Trophoblast cell (in vitro differentiated cells and primary cell): ENCODE measurements at regions not wholly inside any gene's neighbourhood (a gene's known extent, or its start where the extent isn't known, plus 50 kb on each side); places are given as distances from the start of the nearest gene placed in this dataset.
A peak's percentile ranks its signal among the peaks of the same experiment; 100 is the strongest.

Source experiments
- DNase-seq, 2 donors: peaks; one replicate each; pipeline ENCODE4 v3.0.0-alpha.2; 2016
- H2AFZ ChIP-seq: 2 replicates; pipeline ENCODE4 v1.6.1; 2013; ENCODE audit warnings: low read length, moderate library complexity, mild to moderate bottlenecking; ENCODE audit not compliant: insufficient read depth, poor library complexity
- H2AK5ac ChIP-seq: 2 replicates; pipeline ENCODE4 v1.6.1; 2013; ENCODE audit warnings: mild to moderate bottlenecking, low read length
- H2BK120ac ChIP-seq: 2 replicates; pipeline ENCODE4 v1.6.1; 2013; ENCODE audit warnings: low read length, mild to moderate bottlenecking, moderate library complexity; ENCODE audit not compliant: insufficient read depth, poor library complexity
- H2BK12ac ChIP-seq: 2 replicates; pipeline ENCODE4 v1.6.1; 2013; ENCODE audit warnings: mild to moderate bottlenecking, low read length, moderate library complexity
- H2BK5ac ChIP-seq: 2 replicates; pipeline ENCODE4 v1.6.1; 2013; ENCODE audit warnings: low read length, low read depth, moderate library complexity, mild to moderate bottlenecking; ENCODE audit not compliant: poor library complexity
- H3K14ac ChIP-seq: 2 replicates; pipeline ENCODE4 v1.6.1; 2013; ENCODE audit warnings: mild to moderate bottlenecking, low read length
- H3K18ac ChIP-seq: 2 replicates; pipeline ENCODE4 v1.6.1; 2013; ENCODE audit warnings: mild to moderate bottlenecking, low read length
- H3K23ac ChIP-seq: 2 replicates; pipeline ENCODE4 v1.6.1; 2013; ENCODE audit warnings: low read length
- H3K27ac ChIP-seq: 2 replicates; pipeline ENCODE4 v1.5.1; 2013; ENCODE audit warnings: low read depth, mild to moderate bottlenecking, inconsistent platforms, low read length, moderate library complexity
- H3K27me3 ChIP-seq: 2 replicates; pipeline ENCODE4 v1.6.1; 2013; ENCODE audit warnings: inconsistent platforms, mild to moderate bottlenecking, low read length, moderate library complexity; ENCODE audit not compliant: insufficient read depth
- H3K36me3 ChIP-seq, 2 experiments: 1 replicate in 1 of 2; 2 replicates in 1 of 2; pipeline ENCODE4 v1.6.1; 2013; ENCODE audit warnings: low read length in 2 of 2, mild to moderate bottlenecking in 2 of 2, moderate library complexity in 1 of 2; ENCODE audit not compliant: insufficient read depth in 2 of 2, control insufficient read depth in 1 of 2
- H3K4ac ChIP-seq: 2 replicates; pipeline ENCODE4 v1.6.1; 2013; ENCODE audit warnings: low read depth, mild to moderate bottlenecking, low read length, moderate library complexity
- H3K4me1 ChIP-seq, 2 experiments: 1 replicate in 1 of 2; 2 replicates in 1 of 2; pipeline ENCODE4 v1.6.1; 2013; ENCODE audit warnings: low read length in 2 of 2, mild to moderate bottlenecking in 2 of 2, moderate library complexity in 1 of 2; ENCODE audit not compliant: insufficient read depth in 2 of 2, control insufficient read depth in 1 of 2
- H3K4me2 ChIP-seq: 2 replicates; pipeline ENCODE4 v1.6.1; 2013; ENCODE audit warnings: inconsistent platforms, mild to moderate bottlenecking, low read length, moderate library complexity
- H3K4me3 ChIP-seq: 2 replicates; pipeline ENCODE4 v1.5.1; 2013; ENCODE audit warnings: mild to moderate bottlenecking, low read depth, low read length, inconsistent platforms
- H3K79me1 ChIP-seq: one replicate; pipeline ENCODE4 v1.6.1; 2013; ENCODE audit warnings: low read length
- H3K79me2 ChIP-seq: 2 replicates; pipeline ENCODE4 v1.6.1; 2013; ENCODE audit warnings: low read length, mild to moderate bottlenecking; ENCODE audit not compliant: control insufficient read depth, insufficient read depth, poor library complexity
- H3K9ac ChIP-seq: 2 replicates; pipeline ENCODE4 v1.6.1; 2013; ENCODE audit warnings: mild to moderate bottlenecking, low read length
- H3K9me3 ChIP-seq: 2 replicates; pipeline ENCODE4 v1.6.1; 2013; ENCODE audit warnings: low read depth, mild to moderate bottlenecking, control low read depth, inconsistent platforms, low read length; ENCODE audit not compliant: insufficient read depth
- H4K12ac ChIP-seq: 2 replicates; pipeline ENCODE4 v1.6.1; 2013; ENCODE audit warnings: low read depth, mild to moderate bottlenecking, low read length, moderate library complexity
- H4K8ac ChIP-seq: 2 replicates; pipeline ENCODE4 v1.6.1; 2013; ENCODE audit warnings: low read depth, mild to moderate bottlenecking, low read length, moderate library complexity
- H4K91ac ChIP-seq: one replicate; pipeline ENCODE4 v1.6.1; 2013; ENCODE audit warnings: low read depth, mild to moderate bottlenecking, low read length, moderate library complexity
- WGBS: extraction: QIAGEN DNeasy Blood & Tissue Kit; methylation state at CpG from one replicate; pipeline ENCODE4 v1.1.7; 2013; ENCODE audit warnings: missing lambda C conversion rate; ENCODE audit not compliant: insufficient read length, insufficient coverage; ENCODE audit errors: extremely low coverage; 5-methylcytosine and 5-hydroxymethylcytosine counted together

DNA sequence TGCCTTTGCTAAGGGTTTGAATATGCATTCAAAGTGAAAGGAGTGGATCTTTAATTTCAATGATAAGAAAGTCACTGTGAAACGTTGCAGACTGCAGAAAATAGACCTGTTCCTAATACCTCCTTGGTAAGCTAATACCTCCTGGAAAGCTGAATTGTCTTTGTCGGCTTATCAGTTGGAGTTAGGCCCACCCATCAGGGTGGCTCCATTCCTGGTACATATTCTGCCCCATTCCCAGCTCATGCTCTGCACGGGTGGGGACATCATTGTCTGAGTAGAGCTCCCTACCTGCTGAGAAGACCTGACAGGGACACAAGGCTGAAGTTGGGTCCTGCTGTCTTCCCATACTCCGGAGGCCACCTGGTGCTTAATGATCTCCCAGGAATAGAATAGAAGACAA, 203.3 kb downstream of the EN1 start:
- Histone ChIP-seq H3K4me1 (no peaks in the 10 kb centered on the region), H2BK12ac (no peak overlapping the region), H4K8ac (no peak overlapping the region), H3K18ac (no peak overlapping the region), H3K23ac (no peak overlapping the region), H2BK5ac (no peak overlapping the region), H3K4me3 (no peak overlapping the region), H3K27ac (no peak overlapping the region), H3K14ac (no peak overlapping the region), H3K4ac (no peak overlapping the region), H2AFZ (no peak overlapping the region), H3K36me3 (no peaks in the 10 kb centered on the region), H4K12ac (no peak overlapping the region), H2BK120ac (no peak overlapping the region), H3K79me2 (no peaks in the 10 kb centered on the region), H4K91ac (no peak overlapping the region), H3K9ac (no peak overlapping the region), H3K4me2 (no peak overlapping the region), H3K27me3 (no peaks in the 10 kb centered on the region), H3K79me1 (no peaks in the 10 kb centered on the region), H2AK5ac (no peak overlapping the region), H3K9me3 (no peaks in the 10 kb centered on the region)
- DNase-seq = no peak
- WGBS = no CpG with 5 or more reads among the region's 4 CpGs

DNA sequence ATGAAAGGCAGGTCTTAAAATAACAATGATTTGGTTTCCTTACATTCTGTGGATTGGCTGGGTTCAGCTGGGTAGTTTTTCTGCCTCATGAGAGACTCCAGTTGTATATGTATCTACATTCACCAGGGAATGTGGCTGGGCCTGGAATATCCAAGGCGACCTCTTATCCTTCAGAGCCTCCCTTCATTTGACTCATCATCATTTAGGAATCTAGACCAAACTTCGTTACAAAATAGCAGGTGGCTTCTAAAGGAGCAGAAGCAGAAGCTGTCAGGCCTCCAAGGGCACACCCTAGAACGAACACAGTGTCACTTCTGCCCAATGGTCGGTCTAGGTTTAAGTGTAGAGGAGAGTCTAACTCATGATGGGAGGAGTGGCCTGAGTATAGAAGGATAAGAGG, 204.2 kb downstream of the EN1 start:
- Histone ChIP-seq H3K79me1 (no peaks in the 10 kb centered on the region), H3K18ac (no peak overlapping the region), H4K12ac (no peak overlapping the region), H2BK120ac (no peak overlapping the region), H3K27me3 (no peaks in the 10 kb centered on the region), H3K27ac (no peak overlapping the region), H3K14ac (no peak overlapping the region), H3K4me3 (no peak overlapping the region), H2BK5ac (no peak overlapping the region), H3K4ac (no peak overlapping the region), H2AK5ac (no peak overlapping the region), H2AFZ (no peak overlapping the region), H3K23ac (no peak overlapping the region), H4K91ac (no peak overlapping the region), H3K9me3 (no peaks in the 10 kb centered on the region), H4K8ac (no peak overlapping the region), H3K4me2 (no peak overlapping the region), H2BK12ac (no peak overlapping the region), H3K79me2 (no peaks in the 10 kb centered on the region), H3K9ac (no peak overlapping the region), H3K4me1 (no peaks in the 10 kb centered on the region), H3K36me3 (no peaks in the 10 kb centered on the region)
- whole genome bisulfite sequencing = no CpG with 5 or more reads among the region's 4 CpGs
- DNase-seq = peak in 1 of 2 donors; percentile 40

- no peak overlapping the region for H3K4ac ChIP-seq
- H4K91ac ChIP-seq = no peak overlapping the region
- no peak overlapping the region for H2AFZ ChIP-seq
- H3K9me3 ChIP-seq = no peaks in the 10 kb centered on the region
- no peak overlapping the region for H4K12ac ChIP-seq
- H3K79me1 ChIP-seq = no peaks in the 10 kb centered on the region
- no peak overlapping the region for H3K27ac ChIP-seq
- H2BK5ac ChIP-seq = no peak overlapping the region
- no peak overlapping the region for H2BK12ac ChIP-seq
- H3K36me3 ChIP-seq = no peaks in the 10 kb centered on the region
- no peak overlapping the region for H3K23ac ChIP-seq
- H3K4me2 ChIP-seq = no peak overlapping the region
- no peak overlapping the region for H2AK5ac ChIP-seq
- H3K27me3 ChIP-seq = no peaks in the 10 kb centered on the region
- H3K4me1 ChIP-seq = no peaks in the 10 kb centered on the region
- WGBS = no CpG with 5 or more reads among the region's 2 CpGs
- DNase-seq = peak in 1 of 2 donors; percentile 18
- peak overlapping the region; percentile 53 for H2BK120ac ChIP-seq
- H3K18ac ChIP-seq = no peak overlapping the region
- no peak overlapping the region for H3K4me3 ChIP-seq
- H3K79me2 ChIP-seq = no peaks in the 10 kb centered on the region
- no peak overlapping the region for H3K9ac ChIP-seq
- H4K8ac ChIP-seq = no peak overlapping the region
- H3K14ac ChIP-seq = no peak overlapping the region
These were observed 204.9 kb downstream of the EN1 start for GRCh38 chr2:118642501-118642900.

- Histone ChIP-seq H4K8ac (no peak overlapping the region), H3K23ac (no peak overlapping the region), H3K27me3 (no peaks in the 10 kb centered on the region), H3K4me1 (no peaks in the 10 kb centered on the region), H2BK120ac (no peak overlapping the region), H2AFZ (peak overlapping the region; percentile 39), H3K18ac (no peak overlapping the region), H3K4ac (no peak overlapping the region), H2BK12ac (peak overlapping the region; percentile 66), H4K91ac (no peak overlapping the region), H3K36me3 (no peaks in the 10 kb centered on the region), H3K4me2 (no peak overlapping the region), H3K79me1 (no peaks in the 10 kb centered on the region), H3K14ac (no peak overlapping the region), H2BK5ac (no peak overlapping the region), H3K79me2 (no peaks in the 10 kb centered on the region), H3K27ac (no peak overlapping the region), H3K4me3 (no peak overlapping the region), H3K9me3 (no peaks in the 10 kb centered on the region), H2AK5ac (peak overlapping the region; percentile 39), H3K9ac (no peak overlapping the region), H4K12ac (no peak overlapping the region)
- peak in 1 of 2 donors; percentile 27 for DNase-seq
- WGBS = no CpG with 5 or more reads among the region's 1 CpG
These were observed 205.7 kb downstream of the EN1 start for GRCh38 chr2:118641711-118642110.
